Putamen (tissue), 1 donor: ENCODE measurements at regions not wholly inside any gene's neighbourhood (a gene's known extent, or its start where the extent isn't known, plus 50 kb on each side); places are given as distances from the start of the nearest gene placed in this dataset.

Experiments used
- DNase-seq: peaks from one replicate; pipeline ENCODE4 v3.0.0-alpha.2; 2016; ENCODE audit warnings: low spot score

- no peak for DNase-seq
These were observed 153.0 kb downstream of the FOXA2 start for GRCh38 chr20:22431419-22431818.

GRCh38 chr20:22430746-22431168, 153.6 kb downstream of the FOXA2 start:
- no peak for DNase-seq

- no peak for DNase-seq
These were observed 154.1 kb downstream of the FOXA2 start for GRCh38 chr20:22430154-22430745.

GRCh38 chr20:22429175-22430153, 154.9 kb downstream of the FOXA2 start:
- no peak for DNase-seq

- DNase-seq: no peak
These were observed 156.3 kb downstream of the FOXA2 start for GRCh38 chr20:22428051-22428450.

- no peak for DNase-seq
These were observed 157.6 kb downstream of the FOXA2 start for GRCh38 chr20:22426772-22427171.

- DNase-seq: no peak
These were observed 158.8 kb downstream of the FOXA2 start for GRCh38 chr20:22425344-22426295.

- DNase-seq: no peak
These were observed 161.1 kb downstream of the FOXA2 start for GRCh38 chr20:22423190-22423832.

GRCh38 chr20:22420116-22420598, 164.2 kb downstream of the FOXA2 start:
- DNase-seq: no peak

- DNase-seq: no peak
These were observed 165.6 kb downstream of the FOXA2 start for GRCh38 chr20:22418738-22419137.

GRCh38 chr20:22414305-22414742, 170.0 kb downstream of the FOXA2 start:
- no peak for DNase-seq

- DNase-seq: no peak
These were observed 171.1 kb downstream of the FOXA2 start for GRCh38 chr20:22412977-22413868.

- no peak for DNase-seq
These were observed 172.5 kb downstream of the FOXA2 start for GRCh38 chr20:22411627-22412450.

GRCh38 chr20:22411286-22411626, 173.1 kb downstream of the FOXA2 start:
- no peak for DNase-seq

- no peak for DNase-seq
These were observed 173.7 kb downstream of the FOXA2 start for GRCh38 chr20:22410556-22411130.

- no peak for DNase-seq
These were observed 175.6 kb downstream of the FOXA2 start for GRCh38 chr20:22408521-22409402.

GRCh38 chr20:22407237-22408193, 176.9 kb downstream of the FOXA2 start:
- DNase-seq: no peak
